Brain microvascular endothelial cell (primary cell): ENCODE measurements at regions not wholly inside any gene's neighbourhood (a gene's known extent, or its start where the extent isn't known, plus 50 kb on each side); places are given as distances from the start of the nearest gene placed in this dataset.
"Not testable (repeated sequence)": the region's sequence is repeated elsewhere in the genome, so short reads cannot be mapped to it uniquely, and the experiment has no call there.

Experiments used
- DNase-seq: peaks from one replicate; pipeline ENCODE4 v3.0.0-alpha.2; 2020
- H3K27ac ChIP-seq: fragments of 250-450 bp; sonication (Bioruptor Pico); 2 replicates; pipeline ENCODE4 v1.5.1; 2020; ENCODE audit warnings: mild to moderate bottlenecking, moderate library complexity
- H3K27me3 ChIP-seq: fragments of 250-450 bp; sonication (Bioruptor Pico); replicated peaks from 2 replicates; pipeline ENCODE4 v1.5.1; 2020; ENCODE audit warnings: mild to moderate bottlenecking
- H3K36me3 ChIP-seq: fragments of 250-450 bp; sonication (Bioruptor Pico); replicated peaks from 2 replicates; pipeline ENCODE4 v1.5.1; 2020; ENCODE audit warnings: mild to moderate bottlenecking
- H3K4me3 ChIP-seq: 2 replicates; pipeline ENCODE4 v1.5.1; 2011; ENCODE audit warnings: low read depth, mild to moderate bottlenecking, control low read depth, low read length, moderate library complexity
- CTCF ChIP-seq: IDR thresholded peaks from 2 replicates; pipeline ENCODE4 v1.5.1; 2011; ENCODE audit warnings: low read depth, mild to moderate bottlenecking, moderate library complexity, low read length, control low read depth, inconsistent platforms; ENCODE audit errors: missing control alignments
- in situ Hi-C: cut with HindIII; loops from 2 replicates; pipeline ENCODE4 v1.10.0; 2017; ENCODE audit warnings: low sequenced_read_pairs, low pct_ligation_motif_present

GRCh38 chr5:125673359-125673950 lies 749.8 kb upstream of the GRAMD2B start:
- in situ Hi-C loops, result no loop called here
- Histone ChIP-seq H3K27ac (no peak overlapping the region), H3K36me3 (no peaks in the 10 kb centered on the region), H3K4me3 (no peak overlapping the region), H3K27me3 (no peaks in the 10 kb centered on the region)
- TF ChIP-seq CTCF, result peak; percentile 18
- DNase-seq, result no peak

- H3K27me3 ChIP-seq, result no peaks in the 10 kb centered on the region
- DNase-seq, result peak; percentile 11
- H3K4me3 ChIP-seq, result no peak overlapping the region
- in situ Hi-C loops, result no loop called here
- no peak overlapping the region for H3K27ac ChIP-seq
- no peaks in the 10 kb centered on the region for H3K36me3 ChIP-seq
- no peak for TF ChIP-seq CTCF
Observed at GRCh38 chr5:125679522-125679921, 743.7 kb upstream of the GRAMD2B start.

- in situ Hi-C loops, result no loop called here
- no peak for DNase-seq
- TF ChIP-seq CTCF, result no peak
- no peaks in the 10 kb centered on the region for H3K27me3 ChIP-seq
- H3K4me3 ChIP-seq, result no peak overlapping the region
- H3K36me3 ChIP-seq, result no peaks in the 10 kb centered on the region
- no peak overlapping the region for H3K27ac ChIP-seq
Observed at GRCh38 chr5:125683669-125684068, 739.5 kb upstream of the GRAMD2B start.

GRCh38 chr5:125685771-125686170 lies 737.4 kb upstream of the GRAMD2B start:
- Histone ChIP-seq H3K27me3 (no peaks in the 10 kb centered on the region), H3K27ac (no peak overlapping the region), H3K4me3 (no peak overlapping the region), H3K36me3 (no peaks in the 10 kb centered on the region)
- TF ChIP-seq CTCF, result no peak
- DNase-seq, result no peak
- in situ Hi-C loops, result no loop called here

- H3K27ac ChIP-seq, H3K36me3 ChIP-seq, H3K4me3 ChIP-seq, in situ Hi-C loops, DNase-seq, H3K27me3 ChIP-seq: not testable (repeated sequence)
Observed at GRCh38 chr5:125691738-125692530, 731.3 kb upstream of the GRAMD2B start.

- Histone ChIP-seq H3K4me3 (no peak overlapping the region), H3K27me3 (no peaks in the 10 kb centered on the region), H3K36me3 (no peaks in the 10 kb centered on the region), H3K27ac (no peak overlapping the region)
- TF ChIP-seq CTCF, result no peak
- no peak for DNase-seq
- in situ Hi-C loops, result no loop called here
Observed at GRCh38 chr5:125695996-125696655, 727.1 kb upstream of the GRAMD2B start.
